ENCODE measurements at regions not wholly inside any gene's neighbourhood (a gene's known extent, or its start where the extent isn't known, plus 50 kb on each side); places are given as distances from the start of the nearest gene placed in this dataset.

DNA sequence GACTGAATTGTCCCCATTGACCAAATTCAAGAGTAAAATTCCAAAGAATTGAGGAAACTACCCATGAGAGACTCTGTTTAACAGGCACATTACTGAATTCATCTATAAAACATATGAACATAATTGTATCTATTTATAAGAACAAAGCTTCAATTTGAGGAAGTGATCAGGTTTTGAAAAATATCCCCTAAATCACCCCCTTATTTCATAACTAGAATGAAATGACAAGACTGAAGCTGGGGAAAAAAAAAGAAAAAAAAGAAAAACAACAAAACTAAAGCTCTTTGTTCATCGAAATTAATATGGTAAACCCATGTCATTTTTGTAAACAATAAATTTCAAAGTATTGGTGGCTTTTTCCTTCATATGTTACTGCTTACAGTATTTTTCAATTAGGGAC is 184.9 kb upstream of the SEMA3A start (continued):
- peak; percentile 51 for TF ChIP-seq MEF2B (IDR thresholded peaks at IDR 0.05; ENCODE audit: partially characterized antibody, poor library complexity, severe bottlenecking)

DNA sequence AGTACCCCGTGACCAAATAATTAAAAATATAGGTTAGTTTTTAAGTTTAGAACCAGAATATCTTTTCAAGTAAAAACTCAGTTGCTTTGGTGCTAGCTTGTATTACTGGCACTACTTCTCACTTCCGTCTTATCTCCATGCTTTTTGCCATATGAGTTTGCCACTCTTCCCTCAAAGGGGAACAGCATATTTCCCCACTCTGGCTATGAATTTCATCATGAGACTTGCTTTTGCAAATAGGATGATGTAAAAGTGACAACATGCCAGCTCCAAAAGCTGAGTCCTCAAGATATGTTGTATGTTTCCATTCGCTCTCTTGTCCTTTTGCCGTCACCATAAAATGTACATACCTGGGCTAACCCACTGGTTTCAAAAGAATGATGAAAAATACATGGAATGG is 178.1 kb upstream of the SEMA3A start:
- ChIA-PET CTCF (interaction anchor here (0.8 kb wide), 1 partner anchor 9 kb away, joined by 3 read pairs; no protein-coding TSS in a partner anchor), POLR2A (interaction anchor here (0.6 kb wide), 1 partner anchor 185 kb away, joined by 3 read pairs; no protein-coding TSS in a partner anchor), RAD21 (ENCODE audit: unreplicated experiment) (no interaction called here), SMC1A (ENCODE audit: uncharacterized antibody, unreplicated experiment) (interaction anchor here (1.0 to 1.6 kb wide), 6 partner anchors 9 to 120 kb away, joined by 3 to 4 read pairs (median 3); no protein-coding TSS in a partner anchor)
- Histone ChIP-seq H2AFZ (ENCODE audit: control insufficient read depth, low read depth, low read length) (no peak overlapping the region), H3K4me2 (ENCODE audit: control insufficient read depth, insufficient read depth) (no peak overlapping the region), H3K27ac (ENCODE audit: control insufficient read depth, insufficient read depth) (no peak overlapping the region), H4K20me1 (ENCODE audit: control insufficient read depth, insufficient read depth) (no peaks in the 10 kb centered on the region), H3K36me3 (ENCODE audit: control insufficient read depth in 2 of 2, insufficient read depth in 2 of 2, low read length in 1 of 2) (no peaks in the 10 kb centered on the region), H3K9me3 (replicated peaks; ENCODE audit: control insufficient read depth, insufficient read depth, low read length) (no peaks in the 10 kb centered on the region), H3K27me3 (replicated peaks in 1 of 2; ENCODE audit: control insufficient read depth in 2 of 2, insufficient read depth in 2 of 2, low read length in 1 of 2) (no peaks in the 10 kb centered on the region), H3K4me1 (ENCODE audit: control insufficient read depth, insufficient read depth, low read length) (no peaks in the 10 kb centered on the region), H3K4me3 (no peak overlapping the region), H3K9ac (ENCODE audit: control insufficient read depth, insufficient read depth, low read length) (no peak overlapping the region), H3K79me2 (ENCODE audit: control insufficient read depth, insufficient read depth, low read length) (no peaks in the 10 kb centered on the region)
- FAIRE-seq: no peak
- in situ Hi-C loops (cut with MboI): no loop called here
- intact Hi-C loops (cut with micrococcal nuclease; ENCODE audit: unreplicated experiment): loop anchor here (10.0 kb wide), 1 partner anchor 128 kb away; no protein-coding TSS in a partner anchor
- ATAC-seq: no peak
- no peak for TF ChIP-seq STAT3 (IDR thresholded peaks at IDR 0.05; ENCODE audit: low read depth, low read length)
- no peak for TF ChIP-seq MEF2A (IDR thresholded peaks at IDR 0.05; ENCODE audit: insufficient read depth, low read depth, low read length)
- TF ChIP-seq TARDBP (IDR thresholded peaks at IDR 0.05; ENCODE audit: borderline replicate concordance): no peak
- TF ChIP-seq MTA2 (IDR thresholded peaks at IDR 0.05; ENCODE audit: low read depth): no peak
- no peak for TF ChIP-seq SMAD5 (IDR thresholded peaks at IDR 0.05; ENCODE audit: low read depth)
- TF ChIP-seq FOS (IDR thresholded peaks at IDR 0.05; ENCODE audit: borderline replicate concordance, extremely low read depth, insufficient read length): no peak
- TF ChIP-seq GATAD2B (conservative IDR thresholded peaks at IDR 0.05; ENCODE audit: low read depth): no peak
- TF ChIP-seq YY1 (IDR thresholded peaks at IDR 0.05; ENCODE audit: low read depth, low read length): no peak
- no peak for TF ChIP-seq ZBED1 (IDR thresholded peaks at IDR 0.05; ENCODE audit: borderline replicate concordance)
- TF ChIP-seq BCL11A (IDR thresholded peaks at IDR 0.05; ENCODE audit: low read depth, low read length): no peak
- no peak for TF ChIP-seq MYB (IDR thresholded peaks at IDR 0.05; ENCODE audit: borderline replicate concordance, low read depth, low read length)
- TF ChIP-seq, protein P1, sequence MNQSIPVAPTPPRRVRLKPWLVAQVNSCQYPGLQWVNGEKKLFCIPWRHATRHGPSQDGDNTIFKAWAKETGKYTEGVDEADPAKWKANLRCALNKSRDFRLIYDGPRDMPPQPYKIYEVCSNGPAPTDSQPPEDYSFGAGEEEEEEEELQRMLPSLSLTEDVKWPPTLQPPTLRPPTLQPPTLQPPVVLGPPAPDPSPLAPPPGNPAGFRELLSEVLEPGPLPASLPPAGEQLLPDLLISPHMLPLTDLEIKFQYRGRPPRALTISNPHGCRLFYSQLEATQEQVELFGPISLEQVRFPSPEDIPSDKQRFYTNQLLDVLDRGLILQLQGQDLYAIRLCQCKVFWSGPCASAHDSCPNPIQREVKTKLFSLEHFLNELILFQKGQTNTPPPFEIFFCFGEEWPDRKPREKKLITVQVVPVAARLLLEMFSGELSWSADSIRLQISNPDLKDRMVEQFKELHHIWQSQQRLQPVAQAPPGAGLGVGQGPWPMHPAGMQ (IDR thresholded peaks at IDR 0.05; ENCODE audit: borderline replicate concordance): no peak
- no peak for TF ChIP-seq CHD4 (IDR thresholded peaks at IDR 0.05)
- TF ChIP-seq POU2F2 (IDR thresholded peaks at IDR 0.05; ENCODE audit: borderline replicate concordance, low read depth, low read length): no peak
- no peak for TF ChIP-seq RFX5 (IDR thresholded peaks at IDR 0.05; ENCODE audit: low read depth, low read length)
- no peak for TF ChIP-seq TBL1XR1 (IDR thresholded peaks at IDR 0.05; ENCODE audit: low read depth, low read length)
- no peak for TF ChIP-seq ZNF217 (IDR thresholded peaks at IDR 0.05)
- TF ChIP-seq, protein P2, sequence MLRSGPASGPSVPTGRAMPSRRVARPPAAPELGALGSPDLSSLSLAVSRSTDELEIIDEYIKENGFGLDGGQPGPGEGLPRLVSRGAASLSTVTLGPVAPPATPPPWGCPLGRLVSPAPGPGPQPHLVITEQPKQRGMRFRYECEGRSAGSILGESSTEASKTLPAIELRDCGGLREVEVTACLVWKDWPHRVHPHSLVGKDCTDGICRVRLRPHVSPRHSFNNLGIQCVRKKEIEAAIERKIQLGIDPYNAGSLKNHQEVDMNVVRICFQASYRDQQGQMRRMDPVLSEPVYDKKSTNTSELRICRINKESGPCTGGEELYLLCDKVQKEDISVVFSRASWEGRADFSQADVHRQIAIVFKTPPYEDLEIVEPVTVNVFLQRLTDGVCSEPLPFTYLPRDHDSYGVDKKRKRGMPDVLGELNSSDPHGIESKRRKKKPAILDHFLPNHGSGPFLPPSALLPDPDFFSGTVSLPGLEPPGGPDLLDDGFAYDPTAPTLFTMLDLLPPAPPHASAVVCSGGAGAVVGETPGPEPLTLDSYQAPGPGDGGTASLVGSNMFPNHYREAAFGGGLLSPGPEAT (IDR thresholded peaks at IDR 0.05; ENCODE audit: low read depth): no peak
- 63% methylated on average over 4 of the region's 4 CpGs for WGBS (ENCODE audit: insufficient coverage, insufficient replicate concordance, low lambda C conversion rate, missing lambda C conversion rate)
- no TSS peak for BruUV-seq (replicated peaks)
- DNase-seq (ENCODE audit: low read depth, low spot score): no peak

Measured in GM12878 (cell line).